ENCODE measurements at regions not wholly inside any gene's neighbourhood (a gene's known extent, or its start where the extent isn't known, plus 50 kb on each side); places are given as distances from the start of the nearest gene placed in this dataset.

GRCh38 chr3:193989186-193989585 lies 146.8 kb upstream of the HES1 start:
- no peak for TF ChIP-seq CTCF (conservative IDR thresholded peaks at IDR 0.05)
- no peak overlapping the region for H3K18ac ChIP-seq (ENCODE audit: insufficient read length, low read depth, low read length)
- Mint-ChIP-seq H3K27me3 (ENCODE audit: low read depth) (peaks cover 25% of the 10 kb centered on the region), H3K36me3 (ENCODE audit: insufficient read depth in 1 of 3, low read depth in 3 of 3) (peaks cover 0 to 4% (median 3%) of the 10 kb centered on the region in 3 experiments; a peak in 3 of 7 replicates), H3K9me3 (peaks cover 4% of the 10 kb centered on the region in 2 experiments; a peak in 4 of 5 replicates), H3K4me1 (peaks cover 24 to 27% of the 10 kb centered on the region in 2 experiments), H3K4me3 (no peak overlapping the region), H3K27ac (no peak overlapping the region)
- no peaks in the 10 kb centered on the region for H3K79me2 ChIP-seq (ENCODE audit: insufficient read depth, low read length)
- no peak overlapping the region for H2AFZ ChIP-seq (ENCODE audit: low read length)
- H3K27ac ChIP-seq (ENCODE audit: insufficient read length, low read depth, low read length): no peak overlapping the region
- H2BK120ac ChIP-seq (ENCODE audit: low read depth, low read length, poor library complexity, severe bottlenecking): no peak overlapping the region
- no peak overlapping the region for H4K8ac ChIP-seq (replicated peaks; ENCODE audit: insufficient read length, low read depth, low read length)
- no peaks in the 10 kb centered on the region for H4K20me1 ChIP-seq (ENCODE audit: control insufficient read depth, insufficient read depth, insufficient read length)
- H3K4ac ChIP-seq (ENCODE audit: low read depth, low read length): no peak overlapping the region
- no peaks in the 10 kb centered on the region for H3K9me3 ChIP-seq (ENCODE audit: control insufficient read depth, low read depth, low read length)
- no peak overlapping the region for H4K91ac ChIP-seq (ENCODE audit: insufficient read length, low read depth, low read length)
- no peaks in the 10 kb centered on the region for H3K79me1 ChIP-seq (ENCODE audit: insufficient read depth, low read depth, low read length, poor library complexity, severe bottlenecking)
- H2BK12ac ChIP-seq (ENCODE audit: insufficient read length, low read depth, low read length): no peak overlapping the region
- no peak overlapping the region for H3K56ac ChIP-seq (ENCODE audit: insufficient read length, low read depth, low read length)
- no peaks in the 10 kb centered on the region for H3K27me3 ChIP-seq (ENCODE audit: insufficient read depth, low read length)
- H3K14ac ChIP-seq (ENCODE audit: insufficient read depth, low read length): no peak overlapping the region
- H2BK15ac ChIP-seq (ENCODE audit: low read depth, low read length): no peak overlapping the region
- H2BK20ac ChIP-seq (ENCODE audit: low read depth, low read length, poor library complexity, severe bottlenecking): no peak overlapping the region
- no peak overlapping the region for H3T11ph ChIP-seq (ENCODE audit: low read length)
- H2BK5ac ChIP-seq (ENCODE audit: insufficient read length, low read length): no peak overlapping the region
- H3K23me2 ChIP-seq (ENCODE audit: insufficient read length, low read depth, low read length, poor library complexity, severe bottlenecking): no peaks in the 10 kb centered on the region
- H3K23ac ChIP-seq (ENCODE audit: insufficient read length, low read depth, low read length): no peak overlapping the region
- no peak for DNase-seq
- WGBS (ENCODE audit: extremely low coverage, insufficient read length, low lambda C conversion rate): no CpG with 5 or more reads among the region's 1 CpG
- H3K4me2 ChIP-seq (ENCODE audit: insufficient read depth, insufficient read length, low read length): no peak overlapping the region
- no peak overlapping the region for H2AK5ac ChIP-seq (ENCODE audit: insufficient read length, low read length)
- no peak overlapping the region for H3K9ac ChIP-seq (ENCODE audit: extremely low read depth, insufficient read length, low read length)
- H3K4me1 ChIP-seq (ENCODE audit: insufficient read depth, low read length): no peaks in the 10 kb centered on the region
- no peak overlapping the region for H4K5ac ChIP-seq (ENCODE audit: insufficient read length, low read depth, low read length)

All from H9 (cell line).